GM06990 (cell line): ENCODE measurements at regions not wholly inside any gene's neighbourhood (a gene's known extent, or its start where the extent isn't known, plus 50 kb on each side); places are given as distances from the start of the nearest gene placed in this dataset.

Experiments used
- DNase-seq: peaks from one replicate; pipeline ENCODE4 v3.0.0-alpha.2; 2011; ENCODE audit not compliant: insufficient read length; ENCODE audit errors: extremely low read depth
- H3K27me3 ChIP-seq: replicated peaks from 2 replicates; pipeline ENCODE4 v1.6.0; 2011; ENCODE audit warnings: low read length; ENCODE audit not compliant: control insufficient read depth, insufficient read depth
- H3K36me3 ChIP-seq: 2 replicates; pipeline ENCODE4 v1.5.1; 2011; ENCODE audit warnings: low read length; ENCODE audit not compliant: control insufficient read depth, insufficient read depth
- H3K4me3 ChIP-seq: replicated peaks from 2 replicates; pipeline ENCODE4 v1.5.1; 2011; ENCODE audit warnings: low read depth, mild to moderate bottlenecking, control low read depth, low read length
- TF ChIP-seq, protein P1 (sequence below): IDR thresholded peaks from 2 replicates; pipeline ENCODE4 v1.5.1; 2011; ENCODE audit warnings: low read length, control low read depth, mild to moderate bottlenecking, inconsistent platforms; ENCODE audit not compliant: insufficient read depth, poor library complexity, severe bottlenecking

DNA sequence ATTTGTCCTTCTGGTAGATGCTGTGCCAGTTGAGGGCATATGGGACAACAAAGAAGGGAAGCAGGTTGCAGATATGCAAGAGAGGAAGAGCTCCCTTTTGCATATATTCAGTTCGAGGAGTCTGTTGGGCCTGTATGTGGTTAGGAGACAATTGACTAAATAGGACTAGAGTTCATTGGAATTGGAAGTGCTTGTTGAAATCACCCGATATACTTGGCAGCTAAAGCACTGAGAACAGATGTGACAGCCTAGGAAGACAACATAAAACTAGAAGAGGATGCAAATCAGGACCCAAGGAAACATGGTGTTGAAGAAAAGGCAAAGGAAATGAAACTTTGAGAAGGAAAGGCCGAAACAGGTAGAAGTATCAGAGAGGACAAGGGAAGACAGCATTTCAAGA, 215.2 kb upstream of the P2RY1 start:
- Histone ChIP-seq H3K4me3 (no peak overlapping the region), H3K36me3 (no peaks in the 10 kb centered on the region), H3K27me3 (no peaks in the 10 kb centered on the region)
- TF ChIP-seq, protein P1, sequence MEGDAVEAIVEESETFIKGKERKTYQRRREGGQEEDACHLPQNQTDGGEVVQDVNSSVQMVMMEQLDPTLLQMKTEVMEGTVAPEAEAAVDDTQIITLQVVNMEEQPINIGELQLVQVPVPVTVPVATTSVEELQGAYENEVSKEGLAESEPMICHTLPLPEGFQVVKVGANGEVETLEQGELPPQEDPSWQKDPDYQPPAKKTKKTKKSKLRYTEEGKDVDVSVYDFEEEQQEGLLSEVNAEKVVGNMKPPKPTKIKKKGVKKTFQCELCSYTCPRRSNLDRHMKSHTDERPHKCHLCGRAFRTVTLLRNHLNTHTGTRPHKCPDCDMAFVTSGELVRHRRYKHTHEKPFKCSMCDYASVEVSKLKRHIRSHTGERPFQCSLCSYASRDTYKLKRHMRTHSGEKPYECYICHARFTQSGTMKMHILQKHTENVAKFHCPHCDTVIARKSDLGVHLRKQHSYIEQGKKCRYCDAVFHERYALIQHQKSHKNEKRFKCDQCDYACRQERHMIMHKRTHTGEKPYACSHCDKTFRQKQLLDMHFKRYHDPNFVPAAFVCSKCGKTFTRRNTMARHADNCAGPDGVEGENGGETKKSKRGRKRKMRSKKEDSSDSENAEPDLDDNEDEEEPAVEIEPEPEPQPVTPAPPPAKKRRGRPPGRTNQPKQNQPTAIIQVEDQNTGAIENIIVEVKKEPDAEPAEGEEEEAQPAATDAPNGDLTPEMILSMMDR: no peak
- no peak for DNase-seq

DNA sequence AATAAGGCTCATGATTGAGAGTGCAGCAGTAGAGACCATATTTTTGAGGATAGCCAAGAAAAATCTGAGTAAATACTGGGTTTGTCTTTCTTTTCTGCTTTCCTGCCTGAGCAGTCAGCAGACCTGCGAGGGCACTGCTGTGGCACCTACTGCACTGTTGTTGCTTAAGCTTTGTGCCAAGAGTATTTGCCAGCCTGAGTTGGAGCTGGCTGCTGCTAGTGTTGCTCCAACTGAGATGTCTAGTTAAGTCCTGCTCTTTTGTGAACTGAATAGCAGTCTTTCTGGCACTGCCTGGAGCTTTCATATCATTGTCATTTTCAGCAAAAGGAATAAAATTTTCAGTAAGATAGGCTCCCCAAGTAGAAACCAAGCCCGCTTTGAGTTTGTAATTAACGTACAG, 214.5 kb upstream of the P2RY1 start:
- TF ChIP-seq, protein P1: no peak
- no peak for DNase-seq
- Histone ChIP-seq H3K4me3 (no peak overlapping the region), H3K36me3 (no peaks in the 10 kb centered on the region), H3K27me3 (no peaks in the 10 kb centered on the region)

DNA sequence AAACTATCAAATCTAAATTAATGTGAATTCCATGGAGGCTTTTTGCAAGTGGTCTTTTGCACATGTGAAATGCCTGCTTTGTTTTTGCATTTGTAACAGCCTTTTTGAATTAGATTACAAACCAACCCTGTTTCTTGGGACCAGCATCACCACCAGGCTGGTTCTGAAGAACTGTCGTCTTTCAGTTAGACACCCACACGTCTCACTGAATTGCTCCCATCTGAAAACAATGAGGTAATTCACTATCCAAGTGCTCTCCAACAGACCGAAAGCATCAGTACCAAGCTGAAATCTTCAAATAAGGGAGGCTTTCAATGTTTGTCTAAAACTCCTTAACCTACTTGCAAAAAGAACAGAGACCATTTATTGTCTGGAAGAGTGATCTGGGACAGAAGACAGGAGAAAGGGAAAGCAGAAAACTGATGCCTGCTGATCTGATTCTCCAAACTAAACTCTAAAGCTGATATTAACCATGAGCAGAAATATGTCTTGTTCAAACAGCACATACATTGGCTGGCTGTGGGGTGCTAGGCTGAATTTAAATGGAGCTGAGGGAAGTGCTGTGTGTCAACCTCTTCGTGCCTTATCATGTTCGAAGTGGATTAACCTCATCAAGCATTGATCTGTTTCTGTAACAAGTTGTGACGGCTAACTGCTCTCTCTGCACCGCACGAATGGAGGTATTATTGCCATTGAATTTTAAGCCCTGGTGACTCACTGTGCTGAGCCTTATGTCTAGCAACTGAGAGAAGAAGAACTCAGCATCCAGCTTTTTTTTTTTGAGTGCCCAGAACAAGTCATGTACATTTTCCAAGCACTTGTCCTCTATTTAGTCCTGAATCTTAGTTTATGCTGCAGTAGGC, 213.7 kb upstream of the P2RY1 start:
- TF ChIP-seq, protein P1: no peak
- Histone ChIP-seq H3K4me3 (no peak overlapping the region), H3K27me3 (no peaks in the 10 kb centered on the region), H3K36me3 (no peaks in the 10 kb centered on the region)
- DNase-seq: no peak

DNA sequence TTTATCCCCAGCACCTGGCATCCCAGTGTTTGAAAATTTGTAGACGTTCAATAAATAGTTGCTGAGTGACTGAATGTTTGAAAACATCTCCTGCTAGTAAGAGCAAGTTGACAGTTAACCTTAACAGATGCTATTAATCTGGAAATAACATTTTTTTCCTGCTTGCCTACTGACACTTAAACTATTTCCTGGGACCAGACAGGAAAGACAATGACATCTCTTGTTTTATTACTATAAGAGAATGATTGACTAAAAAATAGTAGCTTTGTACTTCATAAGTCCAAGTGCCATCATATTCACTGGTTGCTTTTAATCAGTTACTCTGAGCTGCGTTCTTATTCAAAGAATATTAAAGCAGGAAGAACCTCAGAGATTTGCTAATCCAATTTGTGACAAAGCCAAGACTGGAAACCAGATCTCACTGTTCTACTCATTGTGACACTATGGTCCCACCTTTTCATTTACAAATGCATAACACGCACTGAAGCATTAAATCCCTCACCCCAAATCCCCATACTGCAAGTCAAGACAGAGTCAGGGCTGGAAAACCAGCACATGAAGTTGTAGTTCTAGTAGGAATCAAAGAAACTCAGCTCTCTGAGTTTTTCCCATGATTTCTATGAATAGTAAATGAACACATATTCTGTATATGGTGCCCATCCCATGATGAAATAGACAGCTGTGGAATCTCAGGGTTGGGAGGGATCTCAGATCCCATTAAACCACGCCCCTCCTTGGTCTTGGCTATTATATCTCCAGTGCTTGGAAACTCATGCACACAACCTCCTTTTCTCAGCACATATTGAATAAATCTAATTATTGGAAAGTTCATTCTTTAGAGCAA, 212.7 kb upstream of the P2RY1 start:
- TF ChIP-seq, protein P1: no peak
- Histone ChIP-seq H3K36me3 (no peaks in the 10 kb centered on the region), H3K4me3 (no peak overlapping the region), H3K27me3 (no peaks in the 10 kb centered on the region)
- no peak for DNase-seq

DNA sequence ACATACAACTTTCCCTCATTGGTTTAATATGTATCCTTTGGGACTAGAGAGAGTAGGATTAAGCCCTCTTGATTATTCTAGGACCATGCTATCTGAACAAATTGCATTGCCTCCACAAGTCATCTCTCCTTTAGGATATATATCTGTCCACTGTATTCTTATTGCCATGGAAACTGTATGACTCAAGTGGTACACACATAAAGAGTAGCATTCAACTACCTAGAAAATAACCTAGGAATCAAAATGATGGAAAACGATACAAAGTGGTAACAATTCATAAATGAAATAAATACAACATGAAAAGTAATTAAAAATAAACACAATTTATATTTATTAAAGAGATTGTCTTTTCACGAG, 212.1 kb upstream of the P2RY1 start:
- TF ChIP-seq, protein P1: no peak
- H3K4me3 ChIP-seq: no peak overlapping the region
- H3K36me3 ChIP-seq: no peaks in the 10 kb centered on the region
- no peak for DNase-seq
- H3K27me3 ChIP-seq: no peaks in the 10 kb centered on the region
